Lower lobe of right lung (tissue), 2 donors: ENCODE measurements at regions not wholly inside any gene's neighbourhood (a gene's known extent, or its start where the extent isn't known, plus 50 kb on each side); places are given as distances from the start of the nearest gene placed in this dataset.
A peak's percentile ranks its signal among the peaks of the same experiment; 100 is the strongest.

Source experiments
- ATAC-seq, 2 donors: fragments of 200-7000 bp; cut with Tn5 transposase; one replicate each; pipeline ENCODE4 v1.9.1; 2020 to 2022; ENCODE audit warnings: mild to moderate bottlenecking in 2 of 2, moderate library complexity in 2 of 2
- DNase-seq: peaks from one replicate; pipeline ENCODE4 v3.0.0-alpha.2; 2020
- H3K27ac ChIP-seq: fragments of 200-600 bp; one replicate; pipeline ENCODE4 v1.8.0; 2022
- H3K27me3 ChIP-seq: fragments of 200-600 bp; one replicate; pipeline ENCODE4 v1.8.0; 2022; ENCODE audit warnings: low read depth
- H3K36me3 ChIP-seq: fragments of 200-600 bp; one replicate; pipeline ENCODE4 v1.8.0; 2022; ENCODE audit warnings: mild to moderate bottlenecking
- H3K4me1 ChIP-seq: fragments of 200-600 bp; one replicate; pipeline ENCODE4 v1.8.0; 2022
- H3K4me3 ChIP-seq: fragments of 200-600 bp; one replicate; pipeline ENCODE4 v1.8.0; 2022; ENCODE audit warnings: mild to moderate bottlenecking
- H3K9me3 ChIP-seq: fragments of 200-600 bp; one replicate; pipeline ENCODE4 v1.8.0; 2022
- intact Hi-C: fragments of 100-400 bp; cut with DNase I; formaldehyde crosslinking; loops from one replicate; pipeline ENCODE4 v1.11.0; 2022
- TF ChIP-seq, protein P1 (sequence below): fragments of 200-600 bp; IDR thresholded peaks from one replicate; pipeline ENCODE4 v1.8.0; 2022; ENCODE audit warnings: antibody characterized with exemption, mild to moderate bottlenecking
- donor health status: DM: no; HTN: yes; CAD: no; lungs with severe emphysema.

DNA sequence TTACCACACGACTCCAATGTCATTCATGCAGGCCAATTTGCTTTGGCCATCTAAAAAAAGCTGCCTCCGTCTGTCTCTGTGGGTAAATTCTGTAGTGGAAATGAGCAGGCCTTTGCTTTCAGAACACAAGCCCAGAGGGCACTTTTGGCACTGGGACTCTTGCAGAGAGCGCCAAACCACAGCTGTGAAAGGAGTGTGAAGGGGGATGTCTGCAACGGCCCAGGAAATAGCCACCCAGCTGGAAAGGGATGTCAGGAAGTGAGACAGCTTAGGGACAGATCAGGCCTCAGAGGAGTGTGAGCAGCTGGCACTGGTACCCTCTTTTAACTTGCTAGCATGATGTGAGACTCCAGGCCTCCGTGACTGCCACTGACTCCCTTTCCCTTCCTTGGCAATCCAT is 152.4 kb downstream of the DKK1 start:
- Histone ChIP-seq H3K4me3 (no peak overlapping the region), H3K27me3 (no peaks in the 10 kb centered on the region), H3K36me3 (no peaks in the 10 kb centered on the region), H3K4me1 (no peaks in the 10 kb centered on the region), H3K27ac (no peak overlapping the region), H3K9me3 (no peaks in the 10 kb centered on the region)
- ATAC-seq, result peak in 1 of 2 donors; percentile 8
- TF ChIP-seq, protein P1, sequence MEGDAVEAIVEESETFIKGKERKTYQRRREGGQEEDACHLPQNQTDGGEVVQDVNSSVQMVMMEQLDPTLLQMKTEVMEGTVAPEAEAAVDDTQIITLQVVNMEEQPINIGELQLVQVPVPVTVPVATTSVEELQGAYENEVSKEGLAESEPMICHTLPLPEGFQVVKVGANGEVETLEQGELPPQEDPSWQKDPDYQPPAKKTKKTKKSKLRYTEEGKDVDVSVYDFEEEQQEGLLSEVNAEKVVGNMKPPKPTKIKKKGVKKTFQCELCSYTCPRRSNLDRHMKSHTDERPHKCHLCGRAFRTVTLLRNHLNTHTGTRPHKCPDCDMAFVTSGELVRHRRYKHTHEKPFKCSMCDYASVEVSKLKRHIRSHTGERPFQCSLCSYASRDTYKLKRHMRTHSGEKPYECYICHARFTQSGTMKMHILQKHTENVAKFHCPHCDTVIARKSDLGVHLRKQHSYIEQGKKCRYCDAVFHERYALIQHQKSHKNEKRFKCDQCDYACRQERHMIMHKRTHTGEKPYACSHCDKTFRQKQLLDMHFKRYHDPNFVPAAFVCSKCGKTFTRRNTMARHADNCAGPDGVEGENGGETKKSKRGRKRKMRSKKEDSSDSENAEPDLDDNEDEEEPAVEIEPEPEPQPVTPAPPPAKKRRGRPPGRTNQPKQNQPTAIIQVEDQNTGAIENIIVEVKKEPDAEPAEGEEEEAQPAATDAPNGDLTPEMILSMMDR, result no peak
- intact Hi-C loops, result no loop called here
- DNase-seq, result no peak

DNA sequence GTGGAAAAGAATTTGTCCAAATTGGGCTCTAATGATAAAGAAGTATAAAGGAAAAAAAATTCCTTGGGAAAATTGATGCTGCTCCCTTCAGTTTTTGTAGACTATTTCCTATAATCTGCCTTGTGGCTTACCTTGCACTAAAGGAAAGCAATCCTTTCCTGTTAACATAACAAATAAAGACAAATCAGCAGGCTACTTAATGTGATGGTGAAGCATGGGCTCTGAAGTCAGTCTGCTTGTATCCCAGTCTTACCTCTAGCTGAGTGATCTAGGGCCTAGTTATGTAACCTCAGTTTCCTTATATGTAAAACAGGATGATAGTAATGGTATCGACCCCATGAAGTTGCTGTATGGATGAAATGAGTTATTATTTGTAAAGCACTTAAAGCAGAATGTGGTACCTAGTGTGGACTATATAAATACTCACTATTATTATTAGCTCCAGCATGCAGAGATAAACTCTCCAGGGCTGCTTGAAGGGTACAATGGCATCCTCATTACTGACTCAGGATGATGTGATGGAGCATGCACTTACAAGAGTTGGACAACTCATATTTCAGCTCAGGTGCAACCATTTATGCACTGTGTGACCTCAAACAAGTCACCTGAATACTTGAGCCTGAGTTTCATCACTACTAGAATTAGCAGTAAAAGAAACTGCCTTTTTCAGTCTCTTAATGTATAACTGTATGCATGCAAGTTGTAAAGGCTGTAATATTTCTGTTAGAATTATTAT is 156.1 kb downstream of the DKK1 start:
- no peaks in the 10 kb centered on the region for H3K27me3 ChIP-seq
- intact Hi-C loops, result no loop called here
- no peak overlapping the region for H3K4me3 ChIP-seq
- H3K27ac ChIP-seq, result no peak overlapping the region
- DNase-seq (no peak), ATAC-seq (no peak)
- H3K9me3 ChIP-seq, result no peaks in the 10 kb centered on the region
- no peaks in the 10 kb centered on the region for H3K36me3 ChIP-seq
- TF ChIP-seq, protein P1, result no peak
- H3K4me1 ChIP-seq, result no peaks in the 10 kb centered on the region

DNA sequence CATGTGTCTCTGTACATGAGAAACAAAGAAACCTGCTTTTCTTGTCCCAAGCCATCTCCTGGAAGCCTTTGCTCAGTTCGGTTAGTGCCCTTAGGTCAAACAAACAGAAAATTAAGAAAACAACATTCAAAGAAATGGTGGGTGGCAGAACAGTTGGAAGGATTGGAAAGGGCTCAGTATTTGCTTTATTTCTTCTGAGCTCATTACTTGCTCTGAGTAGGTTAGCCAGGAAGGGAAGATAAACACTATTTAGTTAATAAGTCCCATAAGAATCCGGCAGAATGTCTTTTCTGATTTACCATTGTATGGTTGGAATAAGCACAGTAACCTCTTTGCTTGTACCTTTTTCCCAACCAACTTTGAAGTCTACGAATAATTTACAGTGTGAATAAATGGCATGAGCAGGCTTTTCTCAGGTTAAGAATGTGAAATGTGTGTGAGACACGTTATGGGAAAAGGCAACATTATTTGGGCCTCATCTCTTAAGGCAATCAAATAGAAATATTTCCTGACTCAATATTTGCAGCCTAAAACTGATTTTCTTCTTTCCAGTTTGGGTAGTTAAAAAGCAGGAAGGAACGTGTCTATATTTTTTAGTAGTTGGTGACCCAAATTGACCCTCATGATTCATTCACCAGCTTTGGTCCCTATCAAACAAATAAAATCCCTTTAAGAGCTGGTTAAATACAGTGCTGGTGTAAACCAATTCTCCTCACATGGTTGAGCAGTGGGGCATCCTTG is 158.5 kb downstream of the DKK1 start:
- Histone ChIP-seq H3K4me1 (no peaks in the 10 kb centered on the region), H3K9me3 (no peaks in the 10 kb centered on the region), H3K36me3 (no peaks in the 10 kb centered on the region), H3K27ac (no peak overlapping the region), H3K27me3 (no peaks in the 10 kb centered on the region), H3K4me3 (no peak overlapping the region)
- DNase-seq (no peak), ATAC-seq (no peak)
- TF ChIP-seq, protein P1, result no peak
- intact Hi-C loops, result no loop called here

DNA sequence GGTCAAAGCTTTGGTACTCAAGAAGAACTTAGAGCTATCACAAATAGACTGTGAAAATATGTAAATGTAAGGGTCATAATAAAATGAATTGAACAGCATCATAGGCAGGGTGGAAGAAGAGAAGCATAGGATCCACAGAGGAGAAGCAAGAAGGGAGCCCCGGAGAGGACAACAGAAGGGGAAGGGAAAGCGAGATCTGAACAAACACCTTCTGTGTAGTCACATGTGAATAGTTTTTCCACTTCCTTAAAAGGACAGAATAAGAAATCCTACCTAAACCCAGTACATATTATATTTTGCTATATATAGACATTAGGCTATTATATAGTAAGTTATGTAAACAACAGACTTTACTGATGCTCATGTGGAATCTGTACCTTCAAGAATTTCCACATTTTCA is 160.2 kb downstream of the DKK1 start:
- H3K4me1 ChIP-seq, result no peaks in the 10 kb centered on the region
- ATAC-seq (no peak), DNase-seq (no peak)
- no peaks in the 10 kb centered on the region for H3K27me3 ChIP-seq
- intact Hi-C loops, result no loop called here
- TF ChIP-seq, protein P1, result no peak
- no peaks in the 10 kb centered on the region for H3K36me3 ChIP-seq
- no peaks in the 10 kb centered on the region for H3K9me3 ChIP-seq
- H3K27ac ChIP-seq, result no peak overlapping the region
- no peak overlapping the region for H3K4me3 ChIP-seq

DNA sequence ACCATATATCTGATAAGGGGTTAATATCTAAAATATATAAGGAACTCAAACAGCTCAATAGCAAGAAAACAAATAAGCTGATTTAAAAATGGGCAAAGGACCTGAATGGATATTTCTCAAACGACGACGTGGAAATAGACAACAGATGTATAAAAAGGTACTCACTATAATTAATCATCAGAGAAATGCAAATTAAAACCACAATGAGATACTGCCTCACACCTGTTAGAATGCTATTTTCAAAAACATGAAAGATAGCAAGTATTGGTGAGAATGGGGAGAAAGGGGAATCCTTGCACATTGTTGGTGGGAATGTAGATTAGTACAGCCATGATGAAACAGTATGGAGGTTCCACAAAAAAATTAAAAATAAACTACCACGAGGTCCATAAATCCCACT is 163.2 kb downstream of the DKK1 start:
- TF ChIP-seq, protein P1, result no peak
- Histone ChIP-seq H3K27me3 (no peaks in the 10 kb centered on the region), H3K4me1 (no peaks in the 10 kb centered on the region), H3K9me3 (no peaks in the 10 kb centered on the region), H3K36me3 (no peaks in the 10 kb centered on the region), H3K4me3 (no peak overlapping the region), H3K27ac (no peak overlapping the region)
- DNase-seq (no peak), ATAC-seq (no peak)
- intact Hi-C loops, result no loop called here
